ENCODE measurements at regions not wholly inside any gene's neighbourhood (a gene's known extent, or its start where the extent isn't known, plus 50 kb on each side); places are given as distances from the start of the nearest gene placed in this dataset.

GRCh38 chr10:23945845-23946244 lies 263.1 kb upstream of the KIAA1217 start:
- no peak for TF ChIP-seq CTCF (IDR thresholded peaks at IDR 0.05)
- no peak for TF ChIP-seq POLR2A (IDR thresholded peaks at IDR 0.05)
- TF ChIP-seq EP300 (IDR thresholded peaks at IDR 0.05): no peak
- no peak for TF ChIP-seq POLR2AphosphoS5 (IDR thresholded peaks at IDR 0.05)
